WERI-Rb-1 (cell line): ENCODE measurements at regions not wholly inside any gene's neighbourhood (a gene's known extent, or its start where the extent isn't known, plus 50 kb on each side); places are given as distances from the start of the nearest gene placed in this dataset.

Source experiments
- DNase-seq: peaks from one replicate; pipeline ENCODE4 v3.0.0-alpha.2; 2020
- H3K27ac ChIP-seq: fragments of 250-450 bp; sonication (Bioruptor Pico); 2 replicates; pipeline ENCODE4 v1.5.1; 2020; ENCODE audit warnings: mild to moderate bottlenecking, moderate library complexity
- H3K27me3 ChIP-seq: fragments of 250-450 bp; sonication (Bioruptor Pico); 2 replicates; pipeline ENCODE4 v1.5.1; 2021; ENCODE audit warnings: mild to moderate bottlenecking, low read depth, moderate library complexity; ENCODE audit not compliant: insufficient read depth, severe bottlenecking
- H3K36me3 ChIP-seq: fragments of 250-450 bp; sonication (Bioruptor Pico); 2 replicates; pipeline ENCODE4 v1.5.1; 2020; ENCODE audit warnings: mild to moderate bottlenecking, moderate library complexity
- H3K4me3 ChIP-seq: 2 replicates; pipeline ENCODE4 v1.5.1; 2011; ENCODE audit warnings: low read depth, mild to moderate bottlenecking, control low read depth, low read length
- H3K9me3 ChIP-seq: fragments of 250-450 bp; sonication (Bioruptor Pico); 2 replicates; pipeline ENCODE4 v1.5.1; 2021; ENCODE audit warnings: mild to moderate bottlenecking, moderate library complexity; ENCODE audit not compliant: severe bottlenecking
- CTCF ChIP-seq: IDR thresholded peaks from 2 replicates; pipeline ENCODE4 v1.5.1; 2011; ENCODE audit warnings: low read depth, mild to moderate bottlenecking, control low read depth, inconsistent platforms, low read length

- TF ChIP-seq CTCF, result no peak
- Histone ChIP-seq H3K36me3 (no peaks in the 10 kb centered on the region), H3K27ac (no peak overlapping the region), H3K4me3 (no peak overlapping the region), H3K27me3 (no peaks in the 10 kb centered on the region), H3K9me3 (peaks cover 2% of the 10 kb centered on the region)
- DNase-seq, result no peak
These were observed 343.9 kb upstream of the NOCT start for GRCh38 chr4:138671606-138672084.

- no peak for DNase-seq
- no peaks in the 10 kb centered on the region for H3K36me3 ChIP-seq
- H3K27ac ChIP-seq, result no peak overlapping the region
- no peaks in the 10 kb centered on the region for H3K27me3 ChIP-seq
- no peak for TF ChIP-seq CTCF
- no peak overlapping the region for H3K4me3 ChIP-seq
- H3K9me3 ChIP-seq, result peaks cover 2% of the 10 kb centered on the region
These were observed 344.5 kb upstream of the NOCT start for GRCh38 chr4:138671106-138671505.

- no peak for DNase-seq
- Histone ChIP-seq H3K27ac (no peak overlapping the region), H3K27me3 (no peaks in the 10 kb centered on the region), H3K4me3 (no peak overlapping the region), H3K9me3 (peaks cover 2% of the 10 kb centered on the region), H3K36me3 (no peaks in the 10 kb centered on the region)
- TF ChIP-seq CTCF, result no peak
These were observed 344.9 kb upstream of the NOCT start for GRCh38 chr4:138670681-138671080.

GRCh38 chr4:138669479-138670315, 345.9 kb upstream of the NOCT start:
- Histone ChIP-seq H3K27ac (no peak overlapping the region; the same call in 1 of the 2 replicates), H3K4me3 (no peak overlapping the region), H3K9me3 (peaks cover 2% of the 10 kb centered on the region), H3K27me3 (no peaks in the 10 kb centered on the region), H3K36me3 (no peaks in the 10 kb centered on the region)
- no peak for TF ChIP-seq CTCF
- DNase-seq, result peak; percentile 24

- Histone ChIP-seq H3K4me3 (no peak overlapping the region), H3K27me3 (no peaks in the 10 kb centered on the region), H3K9me3 (peaks cover 2% of the 10 kb centered on the region), H3K27ac (no peak overlapping the region), H3K36me3 (no peaks in the 10 kb centered on the region)
- no peak for DNase-seq
- no peak for TF ChIP-seq CTCF
These were observed 347.3 kb upstream of the NOCT start for GRCh38 chr4:138668309-138668708.
